DND-41 (cell line): ENCODE measurements at regions not wholly inside any gene's neighbourhood (a gene's known extent, or its start where the extent isn't known, plus 50 kb on each side); places are given as distances from the start of the nearest gene placed in this dataset.
A peak's percentile ranks its signal among the peaks of the same experiment; 100 is the strongest.

Experiments
- ATAC-seq: fragments of 200-7000 bp; cut with Tn5 transposase; 3 replicates; pipeline ENCODE4 v1.9.1; 2021; ENCODE audit warnings: low read depth; ENCODE audit not compliant: insufficient read depth
- DNase-seq: peaks from one replicate; pipeline ENCODE4 v3.0.0-alpha.2; 2020
- H2AFZ ChIP-seq: 2 replicates; pipeline ENCODE4 v1.6.0; 2012; ENCODE audit warnings: low read depth, low read length
- H3K27ac ChIP-seq: 2 replicates; pipeline ENCODE4 v1.5.1; 2012; ENCODE audit warnings: low read length, inconsistent platforms
- H3K27me3 ChIP-seq: fragments of 200-600 bp; sonication (generic); 2 replicates; pipeline ENCODE4 v1.6.0; 2012; ENCODE audit warnings: low read length, mild to moderate bottlenecking, inconsistent platforms; ENCODE audit not compliant: insufficient read depth, poor library complexity
- H3K36me3 ChIP-seq: 2 replicates; pipeline ENCODE4 v1.5.1; 2012; ENCODE audit warnings: low read length, inconsistent platforms; ENCODE audit not compliant: insufficient read depth
- H3K4me1 ChIP-seq: 2 replicates; pipeline ENCODE4 v1.5.1; 2012; ENCODE audit warnings: mild to moderate bottlenecking, low read length; ENCODE audit not compliant: insufficient read depth
- H3K4me2 ChIP-seq: 2 replicates; pipeline ENCODE4 v1.6.0; 2012; ENCODE audit warnings: mild to moderate bottlenecking, moderate library complexity, low read length, inconsistent platforms; ENCODE audit not compliant: insufficient read depth
- H3K4me3 ChIP-seq, 2 experiments: fragments of 200-600 bp in 1 of 2; shearing (Covaris generic) in 1 of 2; 2 replicates each; pipeline ENCODE4 v1.5.1; 2012 to 2016; ENCODE audit warnings: inconsistent platforms in 2 of 2, low read length in 2 of 2, mild to moderate bottlenecking in 2 of 2, low read depth in 1 of 2, moderate library complexity in 1 of 2
- H3K79me2 ChIP-seq: 2 replicates; pipeline ENCODE4 v1.6.0; 2012; ENCODE audit warnings: low read length, inconsistent platforms; ENCODE audit not compliant: insufficient read depth
- H3K9ac ChIP-seq: 2 replicates; pipeline ENCODE4 v1.6.0; 2012; ENCODE audit warnings: low read depth, mild to moderate bottlenecking, inconsistent platforms, low read length, moderate library complexity
- H3K9me3 ChIP-seq: 2 replicates; pipeline ENCODE4 v1.5.1; 2012; ENCODE audit warnings: low read length, moderate library complexity, mild to moderate bottlenecking, inconsistent platforms; ENCODE audit not compliant: insufficient read depth, severe bottlenecking
- H4K20me1 ChIP-seq: 2 replicates; pipeline ENCODE4 v1.6.0; 2012; ENCODE audit warnings: low read length; ENCODE audit not compliant: insufficient read depth
- CTCF ChIP-seq: IDR thresholded peaks from 2 replicates; pipeline ENCODE4 v1.5.1; 2012; ENCODE audit warnings: borderline replicate concordance, low read length, moderate library complexity, mild to moderate bottlenecking; ENCODE audit not compliant: poor library complexity, severe bottlenecking; ENCODE audit errors: extremely low read depth
- EZH2 ChIP-seq: IDR thresholded peaks from 3 replicates; pipeline ENCODE4 v1.6.1; 2012; ENCODE audit warnings: borderline replicate concordance, low read depth, mild to moderate bottlenecking, moderate library complexity, low read length, inconsistent platforms; ENCODE audit not compliant: severe bottlenecking

- H3K9me3 ChIP-seq = no peaks in the 10 kb centered on the region
- H2AFZ ChIP-seq = no peak overlapping the region
- ATAC-seq (no peak), DNase-seq (no peak)
- H3K79me2 ChIP-seq = no peaks in the 10 kb centered on the region
- no peaks in the 10 kb centered on the region for H3K36me3 ChIP-seq
- TF ChIP-seq CTCF (no peak), EZH2 (no peak)
- H3K4me1 ChIP-seq = no peaks in the 10 kb centered on the region
- no peak overlapping the region for H3K9ac ChIP-seq
- no peak overlapping the region for H3K27ac ChIP-seq
- no peak overlapping the region for H3K4me3 ChIP-seq
- no peaks in the 10 kb centered on the region for H4K20me1 ChIP-seq
- no peak overlapping the region for H3K4me2 ChIP-seq
- H3K27me3 ChIP-seq = no peaks in the 10 kb centered on the region
These were observed 631.7 kb downstream of the TFAP2B start for GRCh38 chr6:51450248-51450957.

DNA sequence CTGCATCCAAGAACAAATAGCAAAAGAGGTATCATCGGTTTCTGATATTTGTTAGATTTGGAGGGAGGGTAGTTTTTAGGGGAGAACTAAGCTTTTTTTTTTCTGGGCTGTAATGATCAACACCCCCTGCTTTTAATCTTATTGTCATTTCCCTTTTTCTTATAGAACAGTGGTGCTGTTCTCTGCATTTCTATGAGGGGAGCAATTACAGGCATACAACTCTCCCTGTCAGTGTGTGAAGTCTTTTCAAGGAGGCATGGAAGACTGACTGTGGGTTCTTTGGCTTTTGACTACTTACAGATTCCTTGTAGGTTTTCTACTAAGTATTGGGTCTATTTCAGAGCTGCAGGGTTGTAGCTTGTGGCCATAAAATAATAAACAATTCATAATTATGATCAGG is 632.3 kb downstream of the TFAP2B start:
- Histone ChIP-seq H3K9me3 (no peaks in the 10 kb centered on the region), H3K27ac (no peak overlapping the region), H4K20me1 (no peaks in the 10 kb centered on the region), H3K9ac (no peak overlapping the region), H3K4me1 (no peaks in the 10 kb centered on the region), H3K36me3 (no peaks in the 10 kb centered on the region), H3K79me2 (no peaks in the 10 kb centered on the region), H3K4me3 (no peak overlapping the region), H3K4me2 (no peak overlapping the region), H3K27me3 (no peaks in the 10 kb centered on the region), H2AFZ (no peak overlapping the region)
- no peak for DNase-seq
- ATAC-seq = no peak
- TF ChIP-seq CTCF (no peak), EZH2 (no peak)

GRCh38 chr6:51456282-51456681 is 631.1 kb downstream of the PKHD1 start:
- Histone ChIP-seq H3K27me3 (no peaks in the 10 kb centered on the region), H3K79me2 (no peaks in the 10 kb centered on the region), H3K27ac (no peak overlapping the region), H3K9me3 (no peaks in the 10 kb centered on the region), H3K4me3 (no peak overlapping the region), H2AFZ (no peak overlapping the region), H3K9ac (no peak overlapping the region), H3K4me2 (no peak overlapping the region), H3K4me1 (no peaks in the 10 kb centered on the region), H4K20me1 (no peaks in the 10 kb centered on the region), H3K36me3 (no peaks in the 10 kb centered on the region)
- DNase-seq (no peak), ATAC-seq (no peak)
- TF ChIP-seq CTCF (no peak), EZH2 (no peak)

DNA sequence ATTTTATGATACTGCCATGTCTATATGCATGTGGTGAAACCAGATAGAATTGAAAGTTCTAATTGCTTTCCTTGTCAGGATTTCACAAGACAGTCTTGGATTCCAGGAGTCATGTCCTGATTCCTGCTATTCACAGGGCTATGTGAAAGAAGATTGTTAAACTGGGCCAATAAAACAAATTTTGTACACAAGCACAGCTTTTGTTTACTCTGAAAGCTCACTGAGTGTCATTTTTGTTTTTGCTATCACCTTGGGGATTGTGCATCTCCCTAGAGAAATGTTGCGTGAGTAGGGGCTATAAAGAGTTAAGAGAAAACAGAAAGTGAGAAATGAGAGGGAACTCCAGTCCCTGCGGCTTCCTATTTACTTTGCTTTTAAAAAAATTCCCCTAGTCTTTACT is 627.5 kb downstream of the PKHD1 start:
- no peak for ATAC-seq

More for the DNA sequence above, 627.5 kb downstream of the PKHD1 start:
- H2AFZ ChIP-seq = peak overlapping the region; percentile 1; the same call in 1 of the 2 replicates
- no peak for TF ChIP-seq CTCF
- no peak for TF ChIP-seq EZH2
- H4K20me1 ChIP-seq = no peaks in the 10 kb centered on the region
- H3K4me1 ChIP-seq = no peaks in the 10 kb centered on the region
- H3K4me3 ChIP-seq = no peak overlapping the region
- no peak overlapping the region for H3K9ac ChIP-seq
- no peak overlapping the region for H3K27ac ChIP-seq
- no peaks in the 10 kb centered on the region for H3K79me2 ChIP-seq
- H3K27me3 ChIP-seq = no peaks in the 10 kb centered on the region
- no peaks in the 10 kb centered on the region for H3K9me3 ChIP-seq
- no peaks in the 10 kb centered on the region for H3K36me3 ChIP-seq
- H3K4me2 ChIP-seq = no peak overlapping the region
- no peak for DNase-seq
